GM21526 (cell line): ENCODE measurements at regions not wholly inside any gene's neighbourhood (a gene's known extent, or its start where the extent isn't known, plus 50 kb on each side); places are given as distances from the start of the nearest gene placed in this dataset.
"Not testable (repeated sequence)": the region's sequence is repeated elsewhere in the genome, so short reads cannot be mapped to it uniquely, and the experiment has no call there.

ENCODE experiments used
- ATAC-seq: cut with Tn5 transposase; IDR thresholded peaks from one replicate; pipeline ENCODE4 v1.9.1; 2021; ENCODE audit warnings: moderate library complexity; ENCODE audit not compliant: unreplicated experiment, low FRiP score

DNA sequence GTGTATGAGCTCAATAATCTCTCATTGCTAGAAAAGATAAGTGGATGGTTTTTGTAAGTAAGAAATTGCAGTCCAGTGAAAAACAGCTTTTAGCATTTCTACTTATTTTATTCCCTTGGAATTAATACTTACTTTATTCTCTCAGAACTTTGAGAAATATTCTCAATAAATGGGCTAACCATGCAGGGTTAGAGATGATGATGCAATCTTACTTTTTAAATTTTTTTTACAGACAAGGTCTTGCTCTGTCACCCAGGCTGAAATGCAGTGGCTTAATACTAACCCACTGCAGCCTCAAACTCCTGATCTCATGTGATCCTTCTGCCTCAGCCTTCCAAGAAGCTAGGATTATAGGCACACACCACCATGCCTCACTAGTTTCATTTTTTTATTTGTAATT, 440.8 kb upstream of the ZP4 start:
- ATAC-seq = no peak

DNA sequence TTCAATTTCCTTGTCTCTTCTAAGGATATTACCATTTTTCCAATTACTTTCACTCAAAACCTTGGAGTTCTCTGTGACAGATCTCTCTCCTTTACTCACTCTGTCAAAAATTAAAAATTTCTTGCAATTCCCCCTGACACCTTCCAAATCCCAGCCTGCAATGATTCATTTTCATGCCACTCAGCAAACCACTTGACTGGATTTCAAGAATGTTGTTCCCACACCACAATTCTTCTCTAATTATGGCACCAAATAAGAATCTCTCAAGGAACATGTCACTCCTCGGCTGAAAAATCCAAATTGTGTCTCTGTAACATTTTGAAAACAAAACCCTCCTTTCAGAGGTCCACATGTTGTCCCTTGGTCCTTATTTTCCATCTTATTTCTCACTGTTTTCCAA, 438.9 kb upstream of the ZP4 start:
- no peak for ATAC-seq

DNA sequence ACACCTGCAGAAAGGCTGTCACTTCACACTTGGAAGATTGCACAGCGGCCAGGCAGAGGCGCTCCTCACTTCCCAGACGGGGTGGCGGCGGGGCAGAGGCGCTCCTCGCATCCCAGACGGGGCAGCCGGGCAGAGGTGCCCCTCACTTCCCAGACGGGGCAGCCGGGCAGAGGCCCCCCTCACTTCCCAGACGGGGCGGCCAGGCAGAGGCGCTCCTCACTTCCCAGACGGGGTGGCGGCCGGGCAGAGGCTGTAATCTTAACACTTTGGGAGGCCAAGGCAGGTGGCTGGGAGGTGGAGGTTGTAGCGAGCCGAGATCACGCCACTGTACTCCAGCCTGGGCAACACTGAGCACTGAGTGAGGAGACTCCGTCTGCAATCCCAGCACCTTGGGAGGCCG, 436.3 kb upstream of the ZP4 start:
- ATAC-seq = not testable (repeated sequence)

DNA sequence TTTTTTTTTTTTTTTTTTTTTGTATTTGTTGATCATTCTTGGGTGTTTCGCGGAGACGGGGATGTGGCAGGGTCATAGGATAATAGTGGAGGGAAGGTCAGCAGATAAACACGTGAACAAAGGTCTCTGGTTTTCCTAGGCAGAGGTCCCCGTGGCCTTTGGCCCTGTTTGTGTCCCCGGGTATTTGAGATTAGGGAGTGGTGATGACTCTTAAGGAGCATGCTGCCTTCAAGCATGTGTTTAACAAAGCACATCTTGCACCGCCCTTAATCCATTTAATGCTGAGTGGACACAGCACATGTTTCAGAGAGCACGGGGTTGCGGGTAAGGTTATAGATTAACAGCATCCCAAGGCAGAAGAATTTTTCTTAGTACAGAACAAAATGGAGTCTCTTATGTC, 435.8 kb upstream of the ZP4 start:
- ATAC-seq = not testable (repeated sequence)

DNA sequence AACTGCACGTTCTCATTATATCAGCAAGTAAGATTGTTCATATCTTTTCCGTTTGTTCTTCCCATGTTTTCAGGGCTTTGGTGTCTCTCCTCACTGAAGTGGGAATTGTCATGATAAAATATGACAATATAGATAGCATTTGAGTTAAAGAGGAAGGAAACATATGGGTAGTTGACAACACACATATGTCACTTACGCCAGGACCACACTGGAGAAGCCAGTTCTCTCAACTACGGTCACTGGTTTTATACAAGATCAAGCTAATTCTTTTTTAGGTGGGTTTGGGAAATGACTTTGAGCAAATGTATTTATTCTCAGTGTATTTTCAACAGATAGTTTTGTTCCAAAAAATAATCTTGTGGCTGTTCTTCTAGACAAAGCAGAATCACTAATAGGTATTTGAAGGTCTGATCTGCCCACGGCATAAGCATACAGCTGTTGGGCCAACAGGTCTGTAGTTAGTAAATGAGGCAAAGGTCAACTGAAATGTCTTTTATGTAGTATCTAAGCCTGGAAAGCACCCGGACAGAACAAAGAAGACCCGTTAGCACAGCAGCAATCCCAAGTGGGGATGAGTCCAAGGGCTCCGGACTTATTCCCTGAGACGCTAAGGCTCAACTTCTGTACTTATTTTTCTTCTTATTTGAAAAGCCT, 433.6 kb upstream of the ZP4 start:
- ATAC-seq = no peak

DNA sequence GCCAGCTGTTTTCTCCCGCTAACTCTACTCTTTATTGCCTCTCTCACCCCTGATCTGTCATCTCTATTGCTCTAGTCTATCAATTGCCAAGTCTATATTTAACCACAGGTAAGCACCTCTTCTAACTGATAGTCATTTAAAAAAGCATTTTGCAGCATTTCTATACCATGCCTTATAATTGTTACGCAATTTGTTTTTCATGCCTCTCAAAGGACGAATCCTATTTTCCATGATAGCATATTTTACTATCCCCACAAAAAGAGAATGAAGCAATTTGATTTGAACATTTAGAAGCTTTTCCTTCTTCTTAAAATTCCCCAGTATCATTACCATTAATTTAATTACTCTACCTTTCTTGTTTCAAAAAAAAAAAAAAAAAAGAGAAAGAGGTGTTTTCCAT, 432.8 kb upstream of the ZP4 start:
- no peak for ATAC-seq

DNA sequence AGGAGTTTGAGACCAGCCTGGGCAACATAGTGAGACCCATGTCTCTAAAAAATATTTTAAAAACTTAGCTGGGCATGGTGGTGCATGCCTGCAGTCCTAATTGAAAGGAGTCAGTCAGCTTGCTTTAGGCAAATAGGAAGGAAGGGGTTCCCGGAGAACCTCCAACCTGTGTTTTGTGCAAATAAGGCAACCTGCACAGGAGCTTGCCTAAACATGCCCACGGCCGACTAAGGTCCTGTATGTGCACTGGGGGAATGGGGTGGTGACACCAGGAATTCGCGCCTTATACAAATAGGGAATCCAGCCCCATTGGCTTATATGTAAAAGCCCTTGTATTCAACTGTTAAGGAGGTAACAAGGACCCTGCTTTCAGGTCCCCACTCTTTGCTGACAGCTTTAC, 429.2 kb upstream of the ZP4 start:
- ATAC-seq = no peak

DNA sequence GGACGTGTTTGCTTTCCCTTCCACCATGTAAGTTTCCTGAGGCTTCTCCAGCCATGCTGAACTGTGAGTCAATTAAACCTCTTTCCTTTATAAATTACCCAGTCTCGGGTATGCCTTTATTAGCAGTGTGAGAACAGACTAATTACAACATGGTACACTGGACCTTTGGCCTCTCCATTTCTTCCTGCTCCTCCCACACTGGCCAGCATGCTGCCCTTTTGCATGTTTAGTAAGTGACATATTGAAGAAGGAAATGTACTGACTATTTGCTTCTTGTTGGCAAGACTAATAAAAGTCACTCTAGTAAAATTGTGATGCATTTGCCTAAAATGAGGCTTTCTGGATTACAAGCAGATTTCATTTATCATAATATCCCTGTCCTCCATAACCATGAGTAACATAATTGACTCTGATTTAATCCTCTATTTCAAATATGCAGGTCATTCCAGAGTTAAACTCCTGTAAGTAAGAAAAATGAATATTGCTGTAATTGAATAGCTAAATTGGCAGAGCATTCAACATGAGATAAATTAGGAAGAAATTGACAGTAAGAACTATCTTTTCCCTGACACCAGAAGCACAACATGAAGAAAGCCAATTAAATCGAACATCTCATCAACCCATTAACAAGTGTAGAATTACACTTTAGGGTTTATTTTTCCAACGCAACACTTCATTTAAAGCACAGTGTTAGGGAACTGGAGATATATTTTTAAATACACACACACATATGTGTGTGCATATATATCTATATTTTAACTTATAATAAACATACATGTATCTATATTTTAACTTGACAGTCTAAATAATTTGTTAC, 427.8 kb upstream of the ZP4 start:
- ATAC-seq = no peak

DNA sequence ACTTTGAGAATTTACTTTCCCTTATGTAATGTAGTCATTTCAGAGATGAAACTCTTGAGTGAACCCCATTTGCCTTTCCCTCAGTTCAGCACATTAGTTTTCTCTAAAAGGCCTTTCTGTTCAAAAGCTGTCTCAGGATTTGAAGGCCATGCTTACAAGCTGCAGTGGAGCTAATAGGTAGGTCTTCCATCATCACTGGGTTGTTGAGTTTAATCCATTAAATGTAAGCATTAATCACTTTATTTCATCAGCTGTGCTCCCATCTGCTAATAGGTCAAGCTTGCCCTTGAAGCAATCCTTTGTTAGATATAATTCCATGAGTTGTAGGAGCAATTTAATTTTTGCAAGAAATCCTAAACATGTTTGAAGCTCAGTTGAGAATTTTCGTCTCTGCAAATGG, 422.2 kb upstream of the ZP4 start:
- ATAC-seq = no peak

DNA sequence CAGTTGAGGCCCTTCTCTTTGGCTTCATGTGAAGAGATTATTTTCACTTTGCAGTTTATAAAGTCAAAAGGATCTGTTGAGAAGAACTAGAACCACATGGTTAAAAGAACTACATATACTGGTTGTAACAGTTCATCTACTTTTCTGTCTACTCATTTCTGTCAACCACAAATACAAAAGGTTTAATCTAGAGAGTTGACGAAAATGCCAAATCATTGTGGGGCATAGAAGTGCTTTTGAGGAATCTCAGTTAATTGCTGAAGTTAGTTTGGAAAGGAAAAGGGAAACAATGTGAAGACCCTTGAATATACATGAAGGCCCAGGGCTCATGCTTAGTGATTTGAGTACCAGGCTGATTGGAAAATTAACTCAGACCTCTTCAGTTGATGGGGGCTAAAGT, 415.7 kb upstream of the ZP4 start:
- no peak for ATAC-seq

DNA sequence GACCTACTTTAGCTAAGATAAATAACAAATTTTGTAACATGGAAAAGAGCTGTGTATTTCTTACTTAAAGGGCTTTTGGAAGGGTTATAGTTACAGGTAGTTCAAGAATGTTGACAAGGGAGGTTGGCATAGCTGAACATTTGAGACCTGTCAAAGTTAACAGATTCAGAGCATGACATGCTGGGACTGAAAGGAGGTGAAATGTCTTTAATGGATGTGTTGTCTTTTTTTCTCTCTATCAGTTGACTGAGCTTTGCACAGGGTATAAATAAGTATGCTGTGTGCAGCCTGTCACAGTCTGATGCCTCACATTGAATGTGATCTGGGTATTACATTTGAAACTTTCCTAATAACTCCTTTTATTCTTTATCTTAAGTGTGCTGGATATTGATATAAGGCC, 411.9 kb upstream of the ZP4 start:
- no peak for ATAC-seq

DNA sequence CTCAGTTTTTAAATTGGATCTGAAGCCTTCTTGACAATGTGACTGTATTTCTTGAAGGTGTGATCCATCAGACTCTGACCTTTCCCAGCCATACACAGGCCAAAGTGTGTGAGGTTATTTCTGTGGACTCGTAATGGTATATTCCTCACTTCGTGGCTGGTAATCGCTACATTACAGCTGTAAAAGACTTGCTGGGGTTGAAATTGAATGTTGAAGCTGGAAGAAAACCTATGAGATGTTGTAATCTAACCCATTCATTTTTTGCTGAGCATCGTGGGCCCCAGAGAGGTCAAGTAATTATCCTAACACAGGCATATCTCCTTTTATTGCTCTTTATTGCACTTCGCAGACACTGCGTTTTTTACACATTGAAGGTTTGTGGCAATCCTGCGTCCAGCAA, 405.6 kb upstream of the ZP4 start:
- ATAC-seq = no peak

DNA sequence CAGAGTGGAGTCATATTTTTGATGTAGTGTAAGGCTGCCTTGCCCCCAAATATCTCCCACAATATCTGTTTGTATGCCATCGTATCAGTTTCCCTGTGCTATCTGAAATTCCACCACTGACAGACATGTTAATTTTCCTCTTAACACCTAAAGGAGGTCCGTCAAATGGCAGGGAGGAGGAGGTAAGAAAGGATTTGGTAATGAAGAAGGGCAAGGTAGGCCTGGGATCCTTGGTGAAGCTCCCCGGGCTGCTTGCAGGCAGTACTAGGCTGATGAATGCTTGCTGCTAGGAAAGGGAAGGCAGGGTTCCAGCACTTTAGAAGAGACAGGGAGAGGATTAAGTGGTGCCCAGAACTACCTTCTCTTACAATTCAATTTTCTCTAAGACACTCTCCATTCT, 402.4 kb upstream of the ZP4 start:
- ATAC-seq = no peak

DNA sequence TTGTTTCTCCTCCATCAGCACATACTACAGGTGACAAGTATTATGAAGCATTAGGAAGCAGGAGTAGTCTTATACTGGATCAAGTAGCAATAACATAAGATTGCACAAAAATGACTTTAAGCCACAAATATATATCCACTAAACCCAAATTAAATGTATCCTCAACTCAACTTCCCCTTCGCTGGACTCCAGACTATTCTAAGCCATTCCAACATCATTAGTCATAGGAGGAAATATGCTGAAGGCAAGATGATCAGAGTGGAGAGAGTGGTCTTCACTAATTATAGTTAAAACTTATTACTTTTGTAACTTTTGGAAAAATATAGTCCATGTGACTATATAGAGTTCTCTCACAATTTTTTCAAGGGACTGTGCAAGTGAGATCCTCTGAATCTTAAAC, 390.7 kb upstream of the ZP4 start:
- no peak for ATAC-seq

DNA sequence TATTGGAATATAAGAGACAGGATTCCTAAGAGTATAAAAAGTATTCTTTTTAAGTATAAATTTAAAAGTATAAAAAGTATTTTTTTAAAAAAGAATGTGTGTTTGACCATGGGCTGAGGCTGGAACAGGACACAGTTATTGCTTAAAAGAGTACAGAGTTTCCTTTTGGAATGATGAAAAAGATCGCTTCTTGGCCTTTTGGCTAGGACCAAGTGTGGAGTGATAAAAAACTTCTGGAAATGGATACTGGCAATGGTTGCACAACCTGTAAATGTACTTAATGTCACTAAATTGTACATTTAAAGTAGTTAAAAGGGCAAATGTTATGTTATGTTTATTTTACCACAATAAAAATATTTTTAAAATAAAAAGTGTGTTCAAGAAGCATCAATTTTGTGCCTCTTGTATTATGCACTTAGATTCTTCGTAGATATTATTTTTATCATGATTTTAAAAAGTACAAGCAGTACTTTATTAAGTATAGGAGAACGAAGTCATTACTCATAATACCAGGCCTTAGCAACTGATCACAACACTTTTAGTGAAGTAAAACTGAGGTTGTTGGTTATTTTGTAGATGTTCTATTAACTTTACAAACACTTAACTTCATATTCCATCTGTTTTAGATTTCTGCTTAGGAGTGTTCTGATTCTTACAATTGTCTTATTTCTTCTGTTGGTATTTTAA, 389.1 kb upstream of the ZP4 start:
- no peak for ATAC-seq

DNA sequence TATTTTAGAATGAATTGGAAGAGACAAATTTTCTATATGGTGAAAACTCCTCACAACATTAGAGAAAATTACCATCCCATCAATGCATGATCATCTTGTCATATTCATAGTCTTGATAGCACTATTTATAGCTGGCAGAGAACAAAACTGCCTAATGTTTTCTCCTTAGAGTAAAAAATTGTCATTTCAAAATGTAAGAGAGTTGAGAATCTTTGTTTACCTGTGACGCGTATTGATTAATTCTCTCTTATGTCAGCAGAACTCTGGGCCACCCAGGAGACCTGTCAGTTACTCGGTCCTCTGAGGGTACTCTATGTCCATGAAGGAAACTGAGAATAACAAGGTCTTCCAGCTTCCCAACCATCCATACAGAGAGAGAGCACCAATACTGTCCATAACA, 381.4 kb upstream of the ZP4 start:
- ATAC-seq = no peak

DNA sequence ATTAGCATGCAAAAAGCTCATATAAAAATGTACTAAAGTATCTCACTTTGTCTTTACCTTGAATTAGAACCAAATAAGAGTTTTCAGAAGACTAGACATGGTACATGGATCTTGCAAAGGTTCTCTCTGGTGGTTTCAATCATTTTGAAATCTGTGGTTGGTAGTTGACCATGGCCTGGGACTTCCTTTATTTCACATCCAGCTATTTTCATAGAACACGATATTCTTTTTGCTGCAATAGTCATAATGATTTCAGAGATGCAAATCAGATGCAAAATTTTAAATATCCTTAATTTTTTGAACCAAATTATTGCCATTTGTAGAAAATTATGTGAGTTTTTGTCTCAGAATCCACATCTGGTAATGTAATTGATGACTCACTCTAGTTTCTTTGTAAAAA, 375.1 kb upstream of the ZP4 start:
- no peak for ATAC-seq

DNA sequence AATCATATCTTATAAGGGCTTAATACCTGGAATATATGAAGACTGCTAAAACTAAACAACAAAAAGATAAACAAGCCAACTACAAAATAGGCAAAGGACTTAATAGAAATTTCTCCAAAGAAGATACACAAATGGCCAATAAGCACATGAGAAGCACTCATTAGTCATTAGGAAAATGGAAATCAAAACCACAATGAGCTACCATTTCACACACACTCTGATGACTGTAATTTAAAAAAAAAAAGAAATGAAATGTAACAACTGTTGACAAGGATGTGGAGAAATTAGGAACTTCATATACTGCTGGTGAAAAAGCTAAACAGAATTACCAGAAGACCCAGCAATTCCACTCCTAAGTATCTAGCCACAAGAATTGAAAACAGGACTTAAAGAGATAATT, 374.2 kb upstream of the ZP4 start:
- no peak for ATAC-seq

DNA sequence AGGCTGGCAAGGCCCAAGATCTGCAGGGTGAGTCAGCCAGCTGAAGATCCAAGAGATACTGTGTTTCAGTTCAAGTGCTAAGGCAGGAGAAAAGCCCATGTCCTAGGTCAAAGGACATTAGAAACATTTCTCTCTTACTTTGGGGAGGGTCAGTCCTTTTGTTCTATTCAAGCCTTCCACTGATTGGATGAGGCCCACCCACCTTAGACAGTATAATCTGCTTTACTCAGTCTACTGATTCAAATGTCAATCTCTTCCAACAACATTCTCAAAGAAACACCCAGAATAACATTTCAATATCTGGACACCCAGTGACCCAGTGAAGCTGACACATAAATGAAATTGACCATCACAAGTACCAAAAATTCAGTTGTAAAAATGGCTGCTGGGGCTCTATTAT, 367.8 kb upstream of the ZP4 start:
- no peak for ATAC-seq

DNA sequence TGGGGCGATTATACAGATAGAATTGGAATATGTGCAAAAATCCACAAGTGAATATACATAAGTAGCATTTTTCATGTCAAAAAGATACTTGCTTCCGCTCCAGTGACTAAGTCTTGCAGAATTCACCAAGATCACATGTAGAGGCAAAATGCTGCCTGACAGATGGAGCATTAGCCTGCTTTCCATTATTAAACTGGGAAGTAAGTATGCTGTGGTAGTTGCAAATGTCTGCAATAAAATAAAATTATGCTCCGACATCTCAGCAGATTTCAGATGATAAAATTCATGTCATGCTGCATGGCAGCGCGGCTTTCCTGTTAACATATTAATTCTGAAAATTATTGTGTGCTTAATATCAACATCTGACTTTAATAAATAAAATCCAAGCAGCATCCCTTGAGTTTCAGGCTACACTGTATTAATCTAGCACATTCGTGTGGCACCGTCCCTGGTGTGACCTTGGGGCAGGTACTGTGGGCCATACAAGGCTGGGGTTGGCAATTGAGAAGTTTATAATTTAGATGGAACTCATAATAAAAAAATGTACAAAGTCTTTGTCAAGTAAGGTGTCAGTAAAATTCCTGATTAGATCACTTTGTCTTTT, 366.4 kb upstream of the ZP4 start:
- no peak for ATAC-seq

DNA sequence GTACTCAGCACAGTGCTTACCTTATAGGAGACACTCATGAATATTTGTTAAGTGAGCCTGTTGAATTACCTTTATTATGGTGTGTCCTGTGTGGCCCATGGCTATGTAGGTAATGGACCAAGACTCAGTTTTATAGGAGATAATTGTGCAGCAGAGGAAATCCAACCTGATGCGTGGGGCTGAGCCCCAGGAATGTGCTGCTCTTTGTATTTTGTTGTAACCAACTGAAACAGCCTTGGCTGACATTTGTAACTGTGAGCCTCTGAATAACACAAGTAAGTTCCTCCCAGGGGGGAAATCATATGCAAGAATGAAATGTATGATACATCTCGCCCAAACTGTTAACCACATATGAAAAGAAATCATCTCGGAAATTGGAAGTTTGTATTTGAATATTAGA, 364.2 kb upstream of the ZP4 start:
- no peak for ATAC-seq
